Natural killer cell treated with Interleukin-12 subunit alpha and Interleukin-12 subunit beta and Interleukin-15 and Interleukin-18, amount 100 ng/mL, for 72 hours (primary cell): ENCODE measurements at regions not wholly inside any gene's neighbourhood (a gene's known extent, or its start where the extent isn't known, plus 50 kb on each side); places are given as distances from the start of the nearest gene placed in this dataset.

Experiments
- ATAC-seq, 2 donors: fragments of 150-1000 bp; cut with Tn5 transposase in 1 of 2; sonication (Bioruptor Pico), chemical (Tn5 transposase) in 1 of 2; 2 replicates each; pipeline ENCODE4 v1.10.0; 2021
- DNase-seq: peaks from one replicate; pipeline ENCODE4 v3.0.0; 2022; ENCODE audit warnings: low spot score
- H3K27ac Mint-ChIP-seq, 2 donors: 1 replicate in 1 of 2; 2 replicates in 1 of 2; pipeline ENCODE4 v1.8.0; 2022; ENCODE audit warnings: mixed read lengths in 2 of 2, mild to moderate bottlenecking in 1 of 2, moderate library complexity in 1 of 2
- H3K27me3 Mint-ChIP-seq, 2 donors: 1 replicate in 1 of 2; 2 replicates in 1 of 2; pipeline ENCODE4 v1.8.0; 2022; ENCODE audit warnings: mixed read lengths in 2 of 2
- H3K36me3 Mint-ChIP-seq: one replicate; pipeline ENCODE4 v1.8.0; 2022; ENCODE audit warnings: mixed read lengths
- H3K4me1 Mint-ChIP-seq, 2 donors: 1 replicate in 1 of 2; 2 replicates in 1 of 2; pipeline ENCODE4 v1.8.0; 2022; ENCODE audit warnings: low read depth in 2 of 2, mixed read lengths in 2 of 2, mild to moderate bottlenecking in 1 of 2
- H3K4me3 Mint-ChIP-seq: one replicate; pipeline ENCODE4 v1.8.0; 2022; ENCODE audit warnings: mixed read lengths
- H3K9me3 Mint-ChIP-seq: 2 replicates; pipeline ENCODE4 v1.8.0; 2022; ENCODE audit warnings: mixed read lengths

- Mint-ChIP-seq H3K36me3 (no peaks in the 10 kb centered on the region), H3K27ac (no peak overlapping the region), H3K27me3 (peaks cover 14 to 19% of the 10 kb centered on the region in 2 donors), H3K4me1 (no peaks in the 10 kb centered on the region), H3K9me3 (no peaks in the 10 kb centered on the region), H3K4me3 (no peak overlapping the region)
- DNase-seq (no peak), ATAC-seq (peak in 1 of 2 donors; percentile 7)
These were observed 576.2 kb downstream of the PTPRU start for GRCh38 chr1:29812408-29813135.

GRCh38 chr1:29811727-29812407 lies 575.5 kb downstream of the PTPRU start:
- DNase-seq (no peak), ATAC-seq (peak in 1 of 2 donors; percentile 33)
- Mint-ChIP-seq H3K27me3 (peaks cover 9 to 12% of the 10 kb centered on the region in 2 donors), H3K36me3 (no peaks in the 10 kb centered on the region), H3K27ac (no peak overlapping the region), H3K9me3 (no peaks in the 10 kb centered on the region), H3K4me3 (no peak overlapping the region), H3K4me1 (no peaks in the 10 kb centered on the region)

- ATAC-seq (no peak), DNase-seq (no peak)
- Mint-ChIP-seq H3K4me1 (no peaks in the 10 kb centered on the region), H3K27ac (no peak overlapping the region), H3K27me3 (peaks cover 4 to 6% of the 10 kb centered on the region in 2 donors), H3K36me3 (no peaks in the 10 kb centered on the region), H3K4me3 (no peak overlapping the region), H3K9me3 (no peaks in the 10 kb centered on the region)
These were observed 574.9 kb downstream of the PTPRU start for GRCh38 chr1:29811247-29811646.

- DNase-seq (no peak), ATAC-seq (no peak)
- Mint-ChIP-seq H3K27ac (no peak overlapping the region), H3K4me1 (no peaks in the 10 kb centered on the region), H3K36me3 (no peaks in the 10 kb centered on the region), H3K4me3 (no peak overlapping the region), H3K9me3 (no peaks in the 10 kb centered on the region), H3K27me3 (no peaks in the 10 kb centered on the region)
These were observed 574.1 kb downstream of the PTPRU start for GRCh38 chr1:29810121-29811120.

GRCh38 chr1:29809446-29810120 lies 573.3 kb downstream of the PTPRU start:
- DNase-seq (no peak), ATAC-seq (no peak)
- no peaks in the 10 kb centered on the region for H3K9me3 Mint-ChIP-seq
- H3K27me3 Mint-ChIP-seq: peaks cover under 1% of the 10 kb centered on the region in 2 donors
- H3K36me3 Mint-ChIP-seq: no peaks in the 10 kb centered on the region
- no peak overlapping the region for H3K4me3 Mint-ChIP-seq
- H3K4me1 Mint-ChIP-seq: no peaks in the 10 kb centered on the region
- no peak overlapping the region for H3K27ac Mint-ChIP-seq

GRCh38 chr1:29808141-29808995 lies 572.0 kb downstream of the PTPRU start:
- ATAC-seq: no peak
- Mint-ChIP-seq H3K36me3 (no peaks in the 10 kb centered on the region), H3K9me3 (no peaks in the 10 kb centered on the region), H3K4me1 (no peaks in the 10 kb centered on the region), H3K27ac (no peak overlapping the region), H3K4me3 (no peak overlapping the region), H3K27me3 (peaks cover 5 to 12% of the 10 kb centered on the region in 2 donors)
- no peak for DNase-seq

- Mint-ChIP-seq H3K36me3 (no peaks in the 10 kb centered on the region), H3K4me1 (no peaks in the 10 kb centered on the region), H3K9me3 (no peaks in the 10 kb centered on the region), H3K4me3 (no peak overlapping the region), H3K27ac (no peak overlapping the region), H3K27me3 (peaks cover 5 to 12% of the 10 kb centered on the region in 2 donors)
- DNase-seq (no peak), ATAC-seq (no peak)
These were observed 571.4 kb downstream of the PTPRU start for GRCh38 chr1:29807689-29808088.

GRCh38 chr1:29806646-29807319 lies 570.5 kb downstream of the PTPRU start:
- Mint-ChIP-seq H3K9me3 (no peaks in the 10 kb centered on the region), H3K4me1 (no peaks in the 10 kb centered on the region), H3K27ac (no peak overlapping the region), H3K4me3 (no peak overlapping the region), H3K27me3 (peaks cover 10 to 12% of the 10 kb centered on the region in 2 donors), H3K36me3 (no peaks in the 10 kb centered on the region)
- DNase-seq (peak; percentile 3), ATAC-seq (no peak)

GRCh38 chr1:29805896-29806160 lies 569.5 kb downstream of the PTPRU start:
- Mint-ChIP-seq H3K27me3 (peaks cover 12% of the 10 kb centered on the region in 2 donors), H3K9me3 (no peaks in the 10 kb centered on the region), H3K27ac (no peak overlapping the region), H3K36me3 (no peaks in the 10 kb centered on the region), H3K4me1 (no peaks in the 10 kb centered on the region), H3K4me3 (no peak overlapping the region)
- ATAC-seq: no peak
- peak; percentile 41 for DNase-seq

- Mint-ChIP-seq H3K27me3 (peaks cover 12% of the 10 kb centered on the region in 2 donors), H3K27ac (no peak overlapping the region), H3K36me3 (no peaks in the 10 kb centered on the region), H3K9me3 (no peaks in the 10 kb centered on the region), H3K4me3 (no peak overlapping the region), H3K4me1 (no peaks in the 10 kb centered on the region)
- ATAC-seq (no peak), DNase-seq (peak; percentile 16)
These were observed 569.0 kb downstream of the PTPRU start for GRCh38 chr1:29805122-29805895.

GRCh38 chr1:29804181-29804899 lies 568.0 kb downstream of the PTPRU start:
- no peaks in the 10 kb centered on the region for H3K4me1 Mint-ChIP-seq
- ATAC-seq (no peak), DNase-seq (peak; percentile 23)
- no peak overlapping the region for H3K27ac Mint-ChIP-seq
- no peak overlapping the region for H3K4me3 Mint-ChIP-seq
- H3K36me3 Mint-ChIP-seq: no peaks in the 10 kb centered on the region
- peaks cover 12% of the 10 kb centered on the region in 2 donors for H3K27me3 Mint-ChIP-seq
- H3K9me3 Mint-ChIP-seq: no peaks in the 10 kb centered on the region
